Stimulated activated CD4-positive, alpha-beta T cell treated with anti-CD3 and anti-CD28 coated beads, Interleukin-1b, Interleukin-23, amount 100 ng/mL, for 1 hour (primary cell): ENCODE measurements at regions not wholly inside any gene's neighbourhood (a gene's known extent, or its start where the extent isn't known, plus 50 kb on each side); places are given as distances from the start of the nearest gene placed in this dataset.
"Not testable (repeated sequence)": the region's sequence is repeated elsewhere in the genome, so short reads cannot be mapped to it uniquely, and the experiment has no call there.

Source experiments
- DNase-seq, 2 donors: peaks; one replicate each; pipeline ENCODE4 v3.0.0-alpha.2; 2020; ENCODE audit warnings: low read depth in 2 of 2

- DNase-seq, result no peak
These were observed 67.9 kb downstream of the TBX3 start for GRCh38 chr12:114616081-114616480.

DNA sequence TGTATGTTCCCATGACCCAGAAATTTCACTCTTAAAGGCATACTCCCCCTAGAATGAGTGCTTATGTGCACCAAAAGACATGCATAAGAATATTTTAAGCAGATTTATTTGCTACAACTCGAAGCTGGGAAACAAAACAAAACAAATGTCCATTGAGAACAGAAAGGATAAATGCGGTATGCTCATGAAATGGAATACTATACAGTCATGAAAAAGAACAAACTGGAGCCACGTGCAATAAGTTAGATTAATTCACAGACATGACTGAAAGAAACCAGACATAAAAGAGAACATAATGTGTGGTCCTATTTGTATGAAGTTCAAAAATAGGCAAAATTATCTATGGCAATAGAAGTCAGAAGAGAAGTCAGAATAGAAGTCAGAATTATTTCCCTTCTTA, 69.9 kb downstream of the TBX3 start:
- DNase-seq, result no peak

DNA sequence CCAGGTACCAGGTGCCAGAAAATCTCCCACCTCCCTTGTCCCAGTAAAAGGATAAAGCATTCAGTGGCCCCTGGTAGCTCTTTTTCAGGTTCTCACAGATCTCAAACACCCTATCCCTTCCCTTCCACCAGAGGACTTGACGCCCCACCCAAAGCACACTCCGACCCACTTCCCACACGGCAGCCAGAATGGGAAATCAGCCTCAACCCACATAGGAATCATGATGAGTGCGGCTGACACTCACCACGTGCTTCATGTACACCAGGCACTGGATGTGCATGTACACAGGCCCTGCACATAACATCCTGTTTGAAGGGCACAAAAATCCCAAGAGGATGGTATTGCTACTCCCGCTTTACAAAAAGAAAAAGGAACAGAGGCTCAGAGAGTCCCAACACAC, 71.9 kb downstream of the TBX3 start:
- no peak for DNase-seq

DNA sequence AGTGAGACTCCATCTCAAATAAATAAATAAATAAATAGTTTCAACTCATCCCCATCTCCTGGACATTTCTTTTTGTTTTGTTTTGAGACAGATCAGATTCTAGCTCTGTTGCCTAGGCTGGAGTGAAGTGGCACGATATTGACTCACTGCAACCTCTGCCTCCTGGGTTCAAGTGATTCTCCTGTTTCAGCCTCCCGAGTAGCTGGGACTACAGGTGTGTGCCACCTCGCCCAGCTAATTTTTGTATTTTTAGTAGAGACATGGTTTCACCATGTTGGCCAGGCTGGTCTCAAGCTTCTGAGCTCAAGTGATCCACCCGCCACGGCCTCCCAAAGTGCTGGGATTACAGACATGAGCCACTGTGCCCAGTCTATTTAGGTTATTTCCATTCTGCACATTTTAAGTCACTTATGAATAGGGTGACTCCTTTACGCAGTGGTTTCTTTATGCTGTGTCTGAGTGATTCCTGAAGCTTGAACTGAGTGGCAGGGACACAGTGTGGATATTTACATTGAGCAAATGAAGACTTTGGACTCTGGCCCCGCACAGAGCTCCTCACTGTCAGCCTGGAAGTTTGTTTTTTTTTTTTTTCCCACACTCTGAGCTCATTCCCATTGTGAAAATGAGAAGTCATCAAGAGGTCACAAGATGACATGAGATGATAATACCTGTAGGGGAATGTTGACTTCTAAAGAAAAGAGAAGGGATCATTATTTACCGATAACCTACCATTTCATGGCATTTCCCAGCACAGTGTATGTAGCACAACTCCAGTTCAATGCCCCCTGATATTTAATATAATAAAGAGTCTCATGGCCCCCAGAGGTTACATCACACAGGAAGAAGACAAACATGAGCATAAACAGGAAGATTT, 72.6 kb downstream of the TBX3 start:
- no peak for DNase-seq

DNA sequence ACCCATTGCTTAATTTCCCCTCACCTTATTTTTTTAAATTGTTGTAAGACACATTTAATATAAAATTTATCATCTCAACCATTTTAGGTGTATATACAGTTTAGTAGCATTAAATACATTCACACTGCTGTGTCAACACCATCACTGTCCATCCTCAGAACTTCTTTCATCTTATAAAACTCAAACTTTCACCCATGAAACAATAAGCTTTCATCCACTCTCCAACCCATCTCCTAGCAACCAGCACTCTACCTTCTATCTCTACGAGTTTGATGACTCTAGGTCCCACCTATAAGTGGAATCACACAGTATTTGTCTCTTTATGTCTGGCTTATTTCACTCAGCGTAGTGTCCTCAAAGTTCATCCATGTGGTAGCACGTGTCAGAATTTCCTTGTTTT, 75.5 kb downstream of the TBX3 start:
- no peak for DNase-seq

GRCh38 chr12:114605918-114606317, 78.1 kb downstream of the TBX3 start:
- DNase-seq, result no peak

GRCh38 chr12:114604606-114605005, 79.4 kb downstream of the TBX3 start:
- no peak for DNase-seq

GRCh38 chr12:114600584-114600983, 83.4 kb downstream of the TBX3 start:
- DNase-seq, result not testable (repeated sequence)

- no peak for DNase-seq
These were observed 85.9 kb downstream of the TBX3 start for GRCh38 chr12:114598111-114598510.

DNA sequence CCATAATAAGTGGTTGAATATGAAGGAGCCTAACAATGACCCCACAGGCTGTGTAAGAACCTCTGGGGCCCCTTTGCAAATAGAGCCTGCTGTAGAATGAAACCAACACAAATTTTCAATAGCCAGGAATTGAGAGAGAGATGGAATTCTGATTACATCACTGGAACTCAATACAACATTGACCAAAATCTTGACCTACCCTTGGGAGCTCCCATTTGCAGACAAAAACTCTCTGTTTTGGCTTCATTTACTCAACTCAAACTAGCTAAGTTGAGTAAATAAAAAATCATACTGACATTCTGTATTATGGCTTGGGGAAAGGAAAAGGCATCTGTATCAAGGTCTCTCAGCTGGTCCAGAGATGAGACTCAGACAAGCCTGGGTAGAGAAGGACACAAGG, 91.0 kb downstream of the TBX3 start:
- no peak for DNase-seq

DNA sequence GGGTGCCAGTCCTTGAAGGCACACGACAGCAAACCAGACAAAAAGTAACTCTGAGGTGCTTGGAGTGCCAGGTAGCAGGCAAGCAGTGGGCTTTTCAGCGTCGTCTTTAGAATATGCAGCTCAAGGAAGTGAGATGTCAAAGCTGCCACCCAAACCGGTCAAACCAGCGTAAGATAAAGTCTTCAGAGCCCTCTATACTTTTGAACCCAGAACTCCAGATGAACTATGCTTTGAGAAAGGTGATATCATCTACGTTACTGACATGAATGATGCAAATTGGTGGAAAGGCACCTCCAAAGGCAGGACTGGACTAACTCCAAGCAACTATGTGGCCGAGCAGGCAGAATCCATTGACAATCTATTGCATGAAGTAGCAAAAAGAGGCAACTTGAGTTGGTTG, 95.9 kb downstream of the TBX3 start:
- DNase-seq, result no peak

GRCh38 chr12:114580306-114580705, 103.7 kb downstream of the TBX3 start:
- no peak for DNase-seq

- no peak for DNase-seq
These were observed 104.6 kb downstream of the TBX3 start for GRCh38 chr12:114579389-114579788.

DNA sequence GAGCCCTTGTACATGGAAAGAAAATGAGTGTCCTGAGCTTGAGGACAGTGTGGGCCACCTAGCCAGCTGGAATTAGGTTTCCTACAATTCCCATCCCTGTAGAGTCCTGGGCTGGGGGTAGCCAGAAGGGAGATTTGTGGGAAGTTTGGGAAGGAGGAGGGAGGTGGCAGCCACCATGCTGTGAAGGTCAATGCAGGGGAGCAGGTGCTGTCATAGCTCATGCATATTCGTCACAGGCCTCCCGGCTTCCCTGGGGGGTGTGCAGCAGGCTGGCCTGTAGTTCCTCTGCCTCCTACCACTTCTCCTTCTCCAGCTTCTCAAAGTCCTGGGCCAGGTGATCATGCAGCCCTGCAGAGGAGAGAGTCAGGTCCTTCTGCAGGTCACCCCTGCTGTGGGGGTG, 121.3 kb downstream of the TBX3 start:
- no peak for DNase-seq

GRCh38 chr12:114555451-114555850, 128.5 kb downstream of the TBX3 start:
- DNase-seq, result no peak

DNA sequence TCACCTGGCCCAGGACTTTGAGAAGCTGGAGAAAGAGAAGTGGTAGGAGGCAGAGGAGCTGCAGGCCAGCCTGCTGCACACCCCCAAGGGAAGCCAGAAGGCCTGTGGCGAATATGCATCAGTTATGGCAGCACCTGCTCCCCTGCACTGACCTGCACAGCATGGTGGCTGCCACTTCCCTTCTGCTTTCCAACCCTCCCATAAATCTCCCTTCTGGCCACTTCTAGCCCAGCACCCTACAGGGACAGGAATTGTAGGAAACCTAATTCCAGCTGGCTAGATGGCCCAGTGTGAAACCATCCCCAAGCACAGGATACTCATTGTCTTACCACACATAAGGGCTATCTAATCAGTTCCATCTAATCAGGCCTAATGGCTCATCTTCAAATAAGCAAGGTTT, 136.3 kb downstream of the TBX3 start:
- DNase-seq, result no peak

- DNase-seq, result no peak
These were observed 124.5 kb upstream of the TBX5 start for GRCh38 chr12:114530417-114530816.

- no peak for DNase-seq
These were observed 124.0 kb upstream of the TBX5 start for GRCh38 chr12:114529966-114530365.

GRCh38 chr12:114528766-114529165, 122.8 kb upstream of the TBX5 start:
- no peak for DNase-seq

DNA sequence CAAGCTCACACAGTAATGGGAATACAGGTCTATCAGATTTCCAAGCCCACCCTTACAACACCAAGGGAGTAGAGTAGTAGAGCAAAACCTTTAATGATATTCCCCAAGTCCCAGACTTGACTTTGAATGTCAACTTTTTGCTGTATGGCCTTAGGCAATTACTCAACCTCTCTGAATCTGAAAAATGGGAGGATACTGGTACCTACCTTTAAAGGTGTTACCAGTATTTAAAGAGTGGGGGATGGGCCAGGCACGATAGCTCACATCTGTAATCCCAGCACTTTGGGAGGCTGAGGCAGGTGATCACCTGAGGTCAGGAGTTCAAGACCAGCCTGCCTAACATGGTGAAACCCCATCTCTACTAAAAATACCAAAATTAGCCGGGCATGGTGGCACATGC, 115.2 kb upstream of the TBX5 start:
- DNase-seq, result not testable (repeated sequence)

DNA sequence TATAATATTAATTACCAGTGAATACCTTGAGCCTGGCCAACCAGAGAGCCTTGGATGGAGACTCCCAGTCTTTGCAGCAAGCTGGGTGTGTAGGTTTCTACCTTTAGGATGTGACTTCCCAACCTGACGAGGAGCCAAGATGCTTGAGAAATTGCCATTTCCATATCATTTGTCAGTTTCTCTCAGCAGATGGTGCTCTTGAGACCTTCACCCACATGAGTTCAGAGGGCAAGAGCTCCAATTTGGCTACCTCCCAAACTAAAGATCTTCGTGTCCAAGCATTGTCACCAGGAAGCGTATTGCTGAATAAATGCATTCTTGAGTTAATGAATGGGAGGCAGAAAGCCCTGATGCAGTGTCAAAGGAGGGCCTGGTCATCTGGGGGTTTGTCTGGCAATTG, 106.4 kb upstream of the TBX5 start:
- DNase-seq, result no peak

DNA sequence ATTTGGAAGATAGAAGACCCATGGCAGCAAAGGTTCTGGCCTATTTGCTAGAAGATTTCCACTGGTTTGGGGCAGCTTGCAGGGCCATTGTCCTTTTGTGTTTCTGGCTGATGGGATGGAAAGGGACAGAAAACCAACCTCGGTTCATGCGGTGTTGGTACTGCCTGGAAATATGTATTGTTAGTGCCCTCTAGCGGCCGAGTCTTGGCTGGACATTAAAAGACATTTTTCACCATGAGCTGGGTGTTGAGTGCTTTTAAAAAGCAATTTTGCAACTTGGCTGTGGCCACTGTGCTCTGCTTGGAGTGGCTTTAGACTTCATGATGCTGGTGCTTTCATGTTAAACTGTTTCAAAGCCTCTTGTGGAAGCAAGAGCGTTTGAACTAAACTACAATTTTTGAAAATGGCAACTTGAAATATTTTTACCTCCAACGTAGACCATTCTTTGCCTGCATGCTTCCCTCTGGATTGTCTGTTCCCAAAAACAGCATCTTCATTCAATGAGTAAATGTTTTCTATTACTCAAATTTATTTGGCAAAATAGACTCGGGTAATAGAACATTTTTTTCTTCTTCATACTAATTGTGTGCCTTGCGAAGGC, 102.7 kb upstream of the TBX5 start:
- DNase-seq, result peak; percentile 7 to 33

- DNase-seq, result no peak
These were observed 100.7 kb upstream of the TBX5 start for GRCh38 chr12:114506651-114507050.

DNA sequence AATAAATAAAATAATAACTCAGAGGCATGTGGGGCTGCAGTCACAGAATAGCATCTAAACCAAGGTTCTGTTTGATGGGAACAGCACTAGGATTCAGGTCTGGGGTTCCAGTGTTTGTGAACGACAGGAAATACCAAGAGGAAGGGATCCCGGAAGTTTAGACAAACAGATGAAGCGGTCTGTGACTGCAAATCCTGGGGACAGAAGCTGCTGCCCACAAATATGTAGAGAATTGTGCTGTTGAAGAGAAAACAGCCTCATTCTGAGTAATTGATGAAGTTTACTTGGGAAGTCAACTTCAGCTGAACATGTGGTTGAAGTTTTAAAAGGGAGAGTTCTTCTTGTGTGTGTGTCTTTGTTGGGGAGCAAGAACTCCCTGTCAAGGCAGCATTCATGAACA, 98.4 kb upstream of the TBX5 start:
- DNase-seq, result no peak
